HG03558 (cell line): ENCODE measurements at regions not wholly inside any gene's neighbourhood (a gene's known extent, or its start where the extent isn't known, plus 50 kb on each side); places are given as distances from the start of the nearest gene placed in this dataset.

Experiments
- ATAC-seq: cut with Tn5 transposase; IDR thresholded peaks from one replicate; pipeline ENCODE4 v1.9.1; 2021; ENCODE audit warnings: moderate number of reproducible peaks; ENCODE audit not compliant: unreplicated experiment; ENCODE audit errors: extremely low read depth

DNA sequence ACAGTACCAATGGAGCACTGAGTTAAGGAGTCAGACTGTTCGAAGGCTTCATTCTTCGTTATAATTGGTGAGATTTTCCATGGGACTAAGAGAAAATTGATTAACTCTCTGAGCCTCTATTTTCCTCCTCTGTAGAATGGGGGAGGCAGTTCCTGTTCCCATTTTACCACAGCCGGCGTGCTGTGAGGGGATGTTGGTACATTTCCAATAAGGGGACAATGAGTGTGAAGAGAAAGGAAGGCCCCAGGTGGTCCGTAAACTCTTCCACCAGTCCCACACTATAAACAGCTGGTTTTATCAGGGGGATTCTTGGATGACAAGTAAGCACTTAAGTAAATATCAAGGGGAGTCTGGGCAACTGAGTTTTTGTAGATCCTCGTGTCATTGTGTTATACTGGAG lies 109.9 kb downstream of the DAD1 start:
- no peak for ATAC-seq

DNA sequence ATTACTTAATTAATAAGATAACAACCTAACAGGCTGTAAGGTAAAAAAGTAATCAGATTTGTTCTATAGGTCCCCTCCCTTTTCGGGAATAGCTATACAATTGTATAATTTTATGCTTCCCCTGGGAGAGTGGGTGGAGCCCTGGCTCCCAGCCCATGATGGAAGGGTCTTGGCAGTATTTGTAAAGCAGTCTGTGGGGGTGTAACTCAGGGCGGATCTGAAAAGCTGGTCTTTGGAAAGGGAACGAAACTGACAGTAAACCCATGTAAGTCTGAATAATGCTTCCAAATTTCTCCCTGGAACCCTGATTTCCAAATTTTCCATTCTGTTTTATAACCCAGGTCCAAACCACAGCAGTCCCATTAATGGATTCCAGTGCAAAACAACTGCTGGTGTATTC lies 110.4 kb downstream of the DAD1 start:
- ATAC-seq: no peak

DNA sequence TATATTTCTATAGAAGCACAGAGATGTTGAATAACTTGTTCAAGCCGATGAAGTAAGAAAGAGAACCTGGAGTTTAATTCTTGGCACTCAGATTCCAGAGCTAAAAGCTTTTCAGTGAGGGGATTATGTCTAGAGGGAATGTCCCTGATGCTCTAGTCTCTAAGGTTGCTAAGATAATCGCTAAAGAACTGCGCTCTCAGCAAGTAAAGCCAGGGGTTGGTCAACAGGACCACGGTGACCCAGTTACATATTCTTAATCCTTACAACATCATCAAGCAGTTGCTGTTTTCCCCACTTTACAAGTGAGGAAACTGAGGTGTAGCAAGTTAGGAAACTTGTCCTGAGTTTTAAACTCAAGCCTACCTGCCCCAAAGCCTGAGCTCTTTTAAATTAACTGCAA lies 110.8 kb downstream of the DAD1 start:
- ATAC-seq: no peak

DNA sequence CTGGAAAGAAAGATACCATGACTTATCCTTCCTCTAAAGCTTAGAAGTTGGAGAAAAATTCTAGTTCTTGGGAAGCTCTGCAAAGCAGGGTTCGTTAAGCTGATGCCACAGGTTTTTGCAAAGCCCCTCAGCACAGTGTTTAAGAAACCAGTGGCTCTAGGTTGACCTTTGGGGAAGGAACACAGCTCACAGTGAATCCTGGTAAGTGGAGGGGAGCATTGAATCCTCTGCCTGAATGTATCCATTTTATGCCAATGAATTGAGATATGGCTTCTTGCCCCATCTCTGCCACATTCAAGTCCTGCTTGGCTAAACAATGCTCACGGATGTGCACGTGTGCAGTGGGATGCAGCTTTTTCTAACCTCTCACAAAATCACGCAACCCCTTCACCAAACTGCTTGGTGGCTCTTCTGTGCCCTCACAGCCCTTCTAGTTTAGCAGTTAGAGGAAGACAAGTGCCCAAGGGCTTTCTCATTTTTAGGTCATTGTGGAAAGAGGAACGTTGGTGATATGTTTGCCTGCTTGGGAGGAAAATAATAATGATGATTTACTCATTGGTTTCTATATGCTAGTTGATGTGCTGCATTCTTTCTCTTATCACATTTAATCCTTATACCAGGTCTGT lies 111.3 kb downstream of the DAD1 start:
- no peak for ATAC-seq

- no peak for ATAC-seq
These were observed 112.1 kb downstream of the DAD1 start for GRCh38 chr14:22476887-22477286.

DNA sequence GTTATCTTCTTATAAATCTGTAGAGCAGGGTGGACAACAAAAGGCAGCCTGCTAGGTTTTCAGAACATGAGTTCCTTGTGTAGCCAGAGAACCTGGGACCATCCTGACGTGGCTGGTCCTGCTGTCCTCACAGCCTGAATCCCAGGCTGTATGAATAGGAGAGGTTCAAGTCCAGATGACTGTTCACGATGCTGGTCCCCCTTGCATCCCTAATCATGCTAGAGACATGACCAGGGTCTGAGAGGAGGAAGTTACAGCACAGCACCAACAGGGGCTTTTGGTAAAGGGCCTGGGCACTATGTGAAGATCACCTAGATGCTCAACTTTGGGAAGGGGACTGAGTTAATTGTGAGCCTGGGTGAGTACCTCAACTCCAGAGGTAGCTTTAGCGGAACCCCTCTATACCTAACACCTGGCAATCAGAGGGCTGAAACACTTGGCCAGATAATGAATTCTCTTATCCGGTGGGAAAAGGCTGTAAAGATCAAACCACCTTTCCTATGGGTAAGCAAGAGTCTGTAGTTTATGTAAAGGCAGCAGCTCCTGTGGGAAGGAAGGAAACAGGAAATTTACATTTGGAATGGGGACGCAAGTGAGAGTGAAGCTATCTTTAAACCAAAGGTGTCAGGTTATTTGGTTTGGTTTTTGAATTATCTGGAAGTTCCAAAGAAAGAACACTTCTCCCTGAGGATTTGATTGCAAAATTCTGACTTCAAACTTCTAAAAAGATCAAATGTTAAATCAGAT lies 112.8 kb downstream of the DAD1 start:
- ATAC-seq: no peak

- ATAC-seq: no peak
These were observed 113.6 kb downstream of the DAD1 start for GRCh38 chr14:22475381-22475780.

GRCh38 chr14:22474730-22475351 lies 114.2 kb downstream of the DAD1 start:
- no peak for ATAC-seq

DNA sequence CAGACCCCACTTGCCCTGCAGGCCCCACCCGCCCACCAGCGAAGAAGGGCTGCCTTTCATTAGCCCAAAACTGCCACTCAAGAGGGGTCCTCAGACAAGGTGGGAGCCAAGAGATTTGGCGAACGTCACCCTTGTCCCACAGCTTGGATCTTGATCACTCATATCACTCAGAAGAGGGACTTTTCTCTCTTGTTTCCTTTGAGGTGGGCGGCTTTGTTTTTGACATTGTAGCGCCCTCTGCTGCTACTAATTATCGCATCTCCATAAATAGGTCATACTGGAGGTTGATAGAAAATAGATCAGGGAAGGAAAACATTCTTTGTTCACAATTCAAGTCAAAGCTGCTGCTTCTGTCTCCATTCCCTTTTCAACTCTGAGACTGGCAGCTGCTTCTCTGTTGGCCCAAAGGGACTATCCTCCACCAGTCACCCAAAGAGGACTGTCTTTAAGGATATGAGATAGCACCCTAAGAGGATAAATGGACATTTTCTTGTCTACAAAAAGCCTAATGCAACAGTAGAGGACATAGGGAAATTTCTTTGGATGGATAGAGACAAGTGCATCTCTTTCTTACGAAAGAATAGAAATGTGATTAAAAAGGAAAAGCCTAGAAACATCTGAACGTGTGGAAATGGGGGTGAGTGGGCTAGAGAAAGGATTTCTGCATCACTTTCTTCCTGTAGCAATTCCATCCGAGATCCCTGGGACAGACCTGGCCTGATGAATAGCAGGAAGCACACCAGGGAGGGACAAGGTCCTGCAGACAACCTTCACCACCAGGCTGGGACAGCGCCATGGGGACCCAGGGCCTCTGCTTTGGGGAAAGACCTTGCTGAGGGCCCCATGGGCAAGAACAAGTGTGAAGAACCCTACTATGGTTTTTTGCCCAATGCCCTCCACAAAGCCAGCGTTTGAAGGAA lies 115.8 kb downstream of the DAD1 start:
- no peak for ATAC-seq

GRCh38 chr14:22472466-22472865 lies 116.6 kb downstream of the DAD1 start:
- ATAC-seq: no peak

DNA sequence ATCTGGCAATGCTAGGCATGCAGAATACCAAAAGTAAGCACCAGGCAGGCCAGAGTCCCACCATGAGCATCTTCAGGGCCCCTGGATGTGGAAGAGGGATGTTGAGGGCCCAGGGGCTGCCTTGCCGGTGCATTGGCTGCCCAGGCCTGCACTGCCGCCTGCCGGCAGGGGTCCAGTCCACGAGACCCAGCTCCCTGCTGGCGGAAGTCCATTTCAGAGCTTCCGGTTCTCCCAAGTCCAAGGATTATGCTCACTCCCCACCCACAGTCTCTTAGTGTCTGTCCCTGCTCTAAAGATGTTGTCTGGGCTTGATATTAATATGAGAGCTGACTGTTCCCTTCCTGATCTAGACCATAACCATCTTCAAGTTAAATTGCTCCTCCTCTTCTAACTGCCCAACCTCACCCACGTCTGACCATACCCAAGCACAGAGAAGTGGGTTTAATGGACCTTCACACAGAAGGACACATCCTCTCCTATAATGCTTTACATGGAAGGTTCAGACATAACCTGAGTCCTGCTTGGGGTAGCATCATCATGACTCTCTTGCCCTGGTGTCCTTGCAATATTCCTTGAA lies 117.4 kb downstream of the DAD1 start:
- no peak for ATAC-seq

DNA sequence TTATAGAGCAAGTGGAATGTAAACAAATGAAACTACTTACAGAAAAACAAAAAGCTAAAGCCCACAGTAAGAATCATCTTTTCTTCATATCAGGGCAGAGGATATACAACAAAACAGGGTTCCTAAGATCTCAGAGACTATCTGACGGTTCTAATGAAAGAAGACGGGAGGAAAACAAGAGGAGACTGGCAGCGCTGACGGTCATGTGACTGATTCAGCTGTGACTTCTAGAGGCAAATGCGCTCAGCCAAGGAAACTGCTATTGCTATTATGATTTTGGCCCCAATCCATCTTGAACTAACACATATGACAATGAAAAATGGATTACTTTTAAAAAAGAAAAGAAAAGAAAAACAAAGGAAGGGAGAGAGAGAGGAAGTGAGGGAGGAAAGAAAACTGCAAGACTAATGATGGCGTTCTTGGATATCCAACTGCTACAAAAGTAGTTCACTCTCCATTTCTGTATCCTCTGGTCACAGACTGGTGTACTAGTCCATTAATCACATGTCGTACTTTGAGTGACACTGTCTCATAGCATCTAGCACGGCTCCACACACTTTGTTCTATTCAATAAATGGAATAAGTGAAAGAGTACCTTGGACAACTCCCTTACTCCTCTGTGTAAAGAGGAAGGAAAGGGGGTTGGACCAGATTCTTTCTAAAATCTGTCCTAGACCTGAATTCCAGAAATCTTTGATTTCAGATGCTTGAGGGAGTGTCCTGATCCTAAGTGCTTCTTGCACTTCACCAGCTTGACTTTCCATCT lies 119.3 kb downstream of the DAD1 start:
- ATAC-seq: no peak

DNA sequence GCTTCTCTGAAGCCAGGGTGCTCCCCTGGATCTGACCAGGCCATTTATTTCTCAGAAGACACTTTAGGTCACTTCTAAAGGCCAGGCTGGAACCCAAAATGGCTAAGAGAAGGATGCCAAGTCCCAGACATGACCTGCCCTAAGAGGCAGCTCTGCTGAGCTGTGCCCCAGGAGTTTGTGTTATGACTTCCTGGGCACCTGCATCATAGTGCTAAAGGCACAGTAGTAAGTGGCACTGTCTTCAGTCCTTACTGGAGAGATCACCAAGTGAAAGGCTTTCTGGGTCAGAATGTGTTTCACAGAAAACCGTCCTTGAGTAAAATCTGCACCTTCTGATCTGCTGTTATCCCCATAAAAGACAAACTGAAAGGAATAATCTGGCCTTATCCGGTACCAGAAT lies 120.2 kb downstream of the DAD1 start:
- no peak for ATAC-seq

- no peak for ATAC-seq
These were observed 122.5 kb downstream of the DAD1 start for GRCh38 chr14:22466491-22466890.

GRCh38 chr14:22465201-22465840 lies 123.7 kb downstream of the DAD1 start:
- ATAC-seq: no peak

DNA sequence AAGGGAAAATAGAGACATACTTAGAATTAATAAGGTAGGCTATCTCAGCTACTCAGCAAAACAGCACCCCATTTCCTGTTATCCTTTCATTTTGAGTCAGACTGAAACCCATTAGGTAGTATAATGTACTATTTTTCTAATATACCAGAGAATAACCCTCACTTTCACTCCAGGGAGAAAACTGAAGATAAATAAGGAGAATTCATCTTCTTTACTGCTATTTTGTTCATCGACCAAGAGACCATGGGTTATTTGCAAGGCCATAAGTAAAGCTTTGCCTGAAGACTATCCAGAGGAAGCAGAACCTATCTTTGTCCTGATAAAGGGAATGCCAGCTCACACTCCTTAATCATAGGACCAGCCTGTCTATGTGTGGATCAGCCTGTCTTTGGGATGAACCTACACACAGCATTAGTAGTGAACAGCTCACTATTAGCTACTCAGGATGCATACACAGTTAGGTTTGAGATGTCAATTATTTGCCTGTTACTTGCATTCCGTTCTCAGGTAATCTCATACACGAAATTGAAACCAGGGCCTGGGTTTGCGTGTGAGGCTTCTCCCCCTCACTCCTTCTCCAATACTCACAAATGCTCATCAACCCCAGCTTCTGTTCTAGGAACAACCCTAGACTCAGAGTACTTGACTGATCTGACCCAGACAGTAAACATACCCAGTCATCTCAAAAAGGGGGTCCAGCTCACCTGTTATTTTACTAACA lies 124.4 kb downstream of the DAD1 start:
- ATAC-seq: peak; percentile 47

DNA sequence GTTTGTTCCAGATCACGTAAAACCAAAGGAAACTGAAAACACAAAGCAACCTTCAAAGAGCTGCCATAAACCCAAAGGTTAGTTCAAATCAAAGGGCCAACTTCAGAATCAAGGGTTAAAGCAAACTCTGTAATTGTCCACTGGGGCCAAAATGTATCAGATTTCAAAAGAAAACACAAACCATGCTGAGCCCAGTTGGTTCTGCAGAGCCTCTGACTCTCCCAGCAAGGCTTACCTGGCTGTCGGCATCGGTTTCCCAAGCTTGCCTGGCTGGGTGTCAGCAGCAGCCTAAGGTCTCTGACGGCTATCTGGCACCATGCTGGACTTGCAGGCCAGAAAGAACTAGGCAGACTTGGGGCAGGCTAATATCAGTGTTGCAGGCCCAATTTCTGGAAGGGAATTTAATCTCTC lies 125.3 kb downstream of the DAD1 start:
- no peak for ATAC-seq

GRCh38 chr14:22462923-22463322 lies 126.1 kb downstream of the DAD1 start:
- no peak for ATAC-seq
